ENCODE measurements at regions not wholly inside any gene's neighbourhood (a gene's known extent, or its start where the extent isn't known, plus 50 kb on each side); places are given as distances from the start of the nearest gene placed in this dataset.

DNA sequence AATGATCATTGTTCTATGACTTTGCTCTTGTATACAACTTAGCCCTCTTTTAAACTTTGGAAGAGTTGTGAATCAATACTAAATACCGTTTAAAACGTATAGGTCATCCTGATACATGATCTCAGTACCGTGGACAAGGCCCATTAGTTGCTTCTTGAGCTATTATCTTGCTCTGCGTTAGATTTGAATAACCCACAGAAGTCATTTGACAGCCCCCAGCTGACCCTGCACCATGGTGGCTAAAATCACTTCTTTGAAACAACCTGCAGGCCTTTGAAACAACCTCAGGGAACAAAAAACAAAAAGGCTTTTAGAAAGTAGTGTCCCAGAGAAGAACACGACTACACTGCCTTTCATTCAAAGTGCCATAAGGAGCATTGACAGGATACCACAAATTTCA, 473.0 kb upstream of the ADGRL2 start:
- no peak for TF ChIP-seq EZH2 (IDR thresholded peaks at IDR 0.05)
- no peak for TF ChIP-seq POLR2AphosphoS5 (IDR thresholded peaks at IDR 0.05; ENCODE audit: borderline replicate concordance, low read depth, low read length)

All from SK-N-MC (cell line).